B cell (primary cell): ENCODE measurements at regions not wholly inside any gene's neighbourhood (a gene's known extent, or its start where the extent isn't known, plus 50 kb on each side); places are given as distances from the start of the nearest gene placed in this dataset.

Source experiments
- ATAC-seq: fragments of 200-7000 bp; cut with Tn5 transposase; one replicate; pipeline ENCODE4 v1.10.0; 2021; ENCODE audit warnings: low read depth, mild to moderate bottlenecking, moderate number of reproducible peaks, moderate library complexity
- CTCF ChIA-PET: fragments of 350-600 bp; sonication (Branson Sonifier 250); formaldehyde crosslinking; loops from one replicate; lab custom pipeline; 2021; ENCODE audit warnings: antibody characterized with exemption, inconsistent platforms; lab: Charles Lee
- POLR2A ChIA-PET: fragments of 350-600 bp; sonication (Branson Sonifier 250); formaldehyde crosslinking; loops from one replicate; lab custom pipeline; 2021; ENCODE audit warnings: antibody characterized with exemption; lab: Charles Lee
- DNase-seq: peaks from one replicate; pipeline ENCODE4 v3.0.0; 2013
- H2AFZ ChIP-seq: 2 replicates; pipeline ENCODE4 v1.6.1; 2012; ENCODE audit warnings: mild to moderate bottlenecking, low read depth, low read length; ENCODE audit not compliant: insufficient read depth, poor library complexity, severe bottlenecking
- H3K27ac ChIP-seq, 2 donors: 1 replicate in 1 of 2; 2 replicates in 1 of 2; pipeline ENCODE4 v1.5.1; 2012 to 2013; ENCODE audit warnings: low read length in 2 of 2, mild to moderate bottlenecking in 2 of 2, moderate library complexity in 1 of 2
- H3K27me3 ChIP-seq, 4 experiments: fragments of 200-600 bp in 1 of 4; sonication (generic) in 1 of 4; replicated peaks in 1 of 4; 1 replicate in 2 of 4; 2 replicates in 2 of 4; pipeline versions ENCODE4 v1.6.1 to v1.7.0; 2013 to 2016; ENCODE audit warnings: low read length in 3 of 4, mild to moderate bottlenecking in 2 of 4, mixed read lengths in 1 of 4, moderate library complexity in 1 of 4; ENCODE audit not compliant: insufficient read depth in 4 of 4, control insufficient read depth in 3 of 4; ENCODE audit errors: control extremely low read depth in 1 of 4
- H3K36me3 ChIP-seq, 2 experiments: replicated peaks in 1 of 2; 1 replicate in 1 of 2; 2 replicates in 1 of 2; pipeline versions ENCODE4 v1.6.1 to v1.7.1; 2013; ENCODE audit warnings: low read length in 1 of 2; ENCODE audit not compliant: insufficient read depth in 2 of 2, control insufficient read depth in 1 of 2; ENCODE audit errors: control extremely low read depth in 1 of 2, extremely low read depth in 1 of 2
- H3K4me1 ChIP-seq, 2 donors: fragments of 200-600 bp in 1 of 2; sonication (generic) in 1 of 2; 1 replicate in 1 of 2; 2 replicates in 1 of 2; pipeline versions ENCODE4 v1.5.1 to v1.6.1; 2013 to 2017; ENCODE audit warnings: low read length in 2 of 2; ENCODE audit not compliant: control insufficient read depth in 2 of 2, insufficient read depth in 2 of 2
- H3K4me2 ChIP-seq: replicated peaks from 2 replicates; pipeline ENCODE3; 2012; ENCODE audit warnings: mild to moderate bottlenecking, low read depth, low read length; ENCODE audit not compliant: poor library complexity, severe bottlenecking
- H3K4me3 ChIP-seq, 5 experiments: fragments of 200-600 bp in 1 of 5; sonication (generic) in 1 of 5; 1 replicate in 3 of 5; 2 replicates in 2 of 5; pipeline versions ENCODE4 v1.5.1 to v1.7.0; 2011 to 2016; ENCODE audit warnings: low read length in 4 of 5, mild to moderate bottlenecking in 4 of 5, low read depth in 2 of 5, control low read depth in 1 of 5, moderate library complexity in 1 of 5; ENCODE audit not compliant: insufficient read depth in 1 of 5; ENCODE audit errors: control extremely low read depth in 1 of 5, extremely low read depth in 1 of 5
- H3K79me2 ChIP-seq: fragments of 200-600 bp; sonication (generic); one replicate; pipeline ENCODE4 v1.6.0; 2016; ENCODE audit warnings: low read length; ENCODE audit not compliant: control insufficient read depth, insufficient read depth
- H3K9ac ChIP-seq: fragments of 200-600 bp; sonication (generic); 2 replicates; pipeline ENCODE4 v1.6.1; 2017; ENCODE audit warnings: mild to moderate bottlenecking, low read length, moderate library complexity
- H3K9me3 ChIP-seq, 3 donors: one replicate each; pipeline versions ENCODE4 v1.6.1 to v1.7.1; 2013; ENCODE audit warnings: low read length in 2 of 3; ENCODE audit not compliant: control insufficient read depth in 2 of 3, insufficient read depth in 1 of 3; ENCODE audit errors: control extremely low read depth in 1 of 3
- H4K20me1 ChIP-seq: 2 replicates; pipeline ENCODE4 v1.6.0; 2012; ENCODE audit warnings: mild to moderate bottlenecking, low read length; ENCODE audit not compliant: insufficient read depth, control insufficient read depth, poor library complexity, severe bottlenecking
- H3K27ac Mint-ChIP-seq: one replicate; pipeline ENCODE4 v1.8.0; 2021; ENCODE audit warnings: mixed read lengths
- H3K27me3 Mint-ChIP-seq: one replicate; pipeline ENCODE4 v1.8.0; 2021; ENCODE audit warnings: mixed read lengths
- H3K4me1 Mint-ChIP-seq: one replicate; pipeline ENCODE4 v1.8.0; 2021; ENCODE audit warnings: mixed read lengths
- H3K4me3 Mint-ChIP-seq: one replicate; pipeline ENCODE4 v1.8.0; 2021; ENCODE audit warnings: mixed read lengths
- H3K9me3 Mint-ChIP-seq: one replicate; pipeline ENCODE4 v1.8.0; 2022; ENCODE audit warnings: mixed read lengths; ENCODE audit not compliant: insufficient read depth
- CTCF ChIP-seq: fragments of 200-600 bp; IDR thresholded peaks from one replicate; pipeline ENCODE4 v1.8.0; 2022; ENCODE audit warnings: antibody characterized with exemption, mild to moderate bottlenecking
- EZH2 ChIP-seq: IDR thresholded peaks from 2 replicates; pipeline ENCODE4 v1.6.1; 2012; ENCODE audit warnings: borderline replicate concordance, low read depth, mild to moderate bottlenecking, moderate library complexity, low read length; ENCODE audit not compliant: insufficient read depth, poor library complexity, severe bottlenecking
- WGBS: methylation state at CpG from one replicate; pipeline ENCODE4 v1.1.5; 2013; ENCODE audit warnings: missing lambda C conversion rate; ENCODE audit not compliant: insufficient coverage; 5-methylcytosine and 5-hydroxymethylcytosine counted together
- intact Hi-C: fragments of 100-400 bp; cut with micrococcal nuclease; formaldehyde crosslinking; loops from one replicate; pipeline ENCODE4 v1.10.0; 2022

- DNase-seq (no peak), ATAC-seq (no peak)
- WGBS, result no CpG with 5 or more reads among the region's 5 CpGs
- no peak overlapping the region for H3K27ac Mint-ChIP-seq
- CTCF ChIA-PET, result interaction anchor here (1.3 kb wide), 1 partner anchor 16 kb away, joined by 3 read pairs; no protein-coding TSS in a partner anchor
- H3K79me2 ChIP-seq, result no peaks in the 10 kb centered on the region
- H3K4me3 Mint-ChIP-seq, result no peak overlapping the region
- TF ChIP-seq CTCF, result no peak
- no peak for TF ChIP-seq EZH2
- H3K27me3 Mint-ChIP-seq, result no peaks in the 10 kb centered on the region
- no peak overlapping the region for H3K4me3 ChIP-seq
- no peaks in the 10 kb centered on the region for H3K9me3 Mint-ChIP-seq
- no peaks in the 10 kb centered on the region for H3K9me3 ChIP-seq
- H3K9ac ChIP-seq, result no peak overlapping the region
- H2AFZ ChIP-seq, result no peak overlapping the region
- H3K4me2 ChIP-seq, result no peak overlapping the region
- intact Hi-C loops, result no loop called here
- H4K20me1 ChIP-seq, result no peaks in the 10 kb centered on the region
- no peaks in the 10 kb centered on the region for H3K36me3 ChIP-seq
- peaks cover 4% of the 10 kb centered on the region for H3K4me1 Mint-ChIP-seq
- POLR2A ChIA-PET, result no interaction called here
- no peaks in the 10 kb centered on the region for H3K27me3 ChIP-seq
- no peak overlapping the region for H3K27ac ChIP-seq
- H3K4me1 ChIP-seq, result peaks cover 17 to 19% of the 10 kb centered on the region in 2 donors
These were observed 64.6 kb upstream of the FOXN2 start for GRCh38 chr2:48249631-48250473.

GRCh38 chr2:48250474-48250844, 64.0 kb upstream of the FOXN2 start:
- no peak for DNase-seq
- H4K20me1 ChIP-seq, result no peaks in the 10 kb centered on the region
- no CpG with 5 or more reads among the region's 4 CpGs for WGBS
- CTCF ChIA-PET, result interaction anchor here (1.3 kb wide), 1 partner anchor 16 kb away, joined by 3 read pairs; no protein-coding TSS in a partner anchor
- no peak overlapping the region for H3K4me3 ChIP-seq
- peaks cover 17 to 19% of the 10 kb centered on the region in 2 donors for H3K4me1 ChIP-seq
- no peaks in the 10 kb centered on the region for H3K79me2 ChIP-seq
- ATAC-seq, result no peak
- Mint-ChIP-seq H3K27ac (no peak overlapping the region), H3K9me3 (no peaks in the 10 kb centered on the region), H3K4me1 (peaks cover 4% of the 10 kb centered on the region), H3K4me3 (no peak overlapping the region), H3K27me3 (no peaks in the 10 kb centered on the region)
- TF ChIP-seq EZH2 (no peak), CTCF (no peak)
- no peaks in the 10 kb centered on the region for H3K9me3 ChIP-seq
- POLR2A ChIA-PET, result no interaction called here
- no peaks in the 10 kb centered on the region for H3K36me3 ChIP-seq
- no peak overlapping the region for H3K4me2 ChIP-seq
- H3K27ac ChIP-seq, result no peak overlapping the region
- H2AFZ ChIP-seq, result no peak overlapping the region
- intact Hi-C loops, result no loop called here
- H3K27me3 ChIP-seq, result no peaks in the 10 kb centered on the region
- no peak overlapping the region for H3K9ac ChIP-seq
